HUES64 (cell line): ENCODE measurements at regions not wholly inside any gene's neighbourhood (a gene's known extent, or its start where the extent isn't known, plus 50 kb on each side); places are given as distances from the start of the nearest gene placed in this dataset.

ENCODE experiments used
- H3K27ac ChIP-seq: 2 replicates; pipeline ENCODE4 v1.7.0; 2013; ENCODE audit warnings: low read depth, low read length, inconsistent platforms
- H3K27me3 ChIP-seq: 2 replicates; pipeline ENCODE4 v1.6.1; 2013; ENCODE audit warnings: mild to moderate bottlenecking, low read length; ENCODE audit not compliant: insufficient read depth
- H3K36me3 ChIP-seq: 2 replicates; pipeline ENCODE4 v1.6.1; 2013; ENCODE audit warnings: mild to moderate bottlenecking, low read length; ENCODE audit not compliant: insufficient read depth
- H3K4me1 ChIP-seq: 2 replicates; pipeline ENCODE4 v1.6.1; 2013; ENCODE audit warnings: mild to moderate bottlenecking, low read length, moderate library complexity; ENCODE audit not compliant: insufficient read depth
- H3K4me3 ChIP-seq: 2 replicates; pipeline ENCODE4 v1.5.1; 2013; ENCODE audit warnings: mild to moderate bottlenecking, low read length, moderate library complexity
- H3K9ac ChIP-seq: 2 replicates; pipeline ENCODE4 v1.6.1; 2013; ENCODE audit warnings: mild to moderate bottlenecking, low read depth, low read length
- H3K9me3 ChIP-seq: 2 replicates; pipeline ENCODE4 v1.6.1; 2013; ENCODE audit warnings: low read depth, low read length; ENCODE audit not compliant: insufficient read depth
- WGBS: fragments of 150-250, 120-280 bp; methylation state at CpG from one replicate; pipeline ENCODE4 v1.1.7; 2013; ENCODE audit warnings: missing lambda C conversion rate; 5-methylcytosine and 5-hydroxymethylcytosine counted together

- Histone ChIP-seq H3K27me3 (no peaks in the 10 kb centered on the region), H3K9ac (no peak overlapping the region), H3K4me3 (no peak overlapping the region), H3K36me3 (no peaks in the 10 kb centered on the region), H3K9me3 (0 out of 2 replicates have a peak, but pooled peaks cover 3% of the 10 kb centered on the region), H3K27ac (no peak overlapping the region), H3K4me1 (peaks cover 19% of the 10 kb centered on the region; the same call in 1 of the 2 replicates)
- WGBS, result 93% methylated on average over 4 of the region's 6 CpGs
Observed at GRCh38 chr16:47778106-47778801, 317.1 kb downstream of the PHKB start.

- Histone ChIP-seq H3K4me3 (no peak overlapping the region), H3K27ac (no peak overlapping the region), H3K9me3 (0 out of 2 replicates have a peak, but pooled peaks cover 3% of the 10 kb centered on the region), H3K9ac (no peak overlapping the region), H3K36me3 (no peaks in the 10 kb centered on the region), H3K27me3 (no peaks in the 10 kb centered on the region), H3K4me1 (peaks cover 19% of the 10 kb centered on the region; the same call in 1 of the 2 replicates)
Observed at GRCh38 chr16:47777220-47777619, 316.1 kb downstream of the PHKB start.

DNA sequence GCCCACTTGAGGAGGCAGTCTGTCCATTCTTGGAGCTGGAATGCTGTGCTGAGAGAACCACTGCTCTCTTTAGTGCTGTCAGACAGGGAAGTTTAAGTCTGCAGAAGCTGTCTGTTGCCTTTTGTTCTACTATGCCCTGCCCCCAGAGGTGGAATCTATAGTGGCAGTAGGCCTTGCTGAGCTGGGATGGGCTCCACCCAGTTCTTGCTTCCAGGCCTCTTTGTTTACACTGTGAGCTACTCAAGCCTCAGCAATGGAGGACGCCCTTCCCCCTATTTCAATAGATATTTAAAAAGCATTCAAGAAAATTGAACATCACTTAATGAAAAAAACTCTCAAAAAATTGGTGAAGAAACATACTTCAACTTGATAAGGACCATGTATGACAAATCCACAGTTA, 313.5 kb downstream of the PHKB start:
- Histone ChIP-seq H3K36me3 (no peaks in the 10 kb centered on the region), H3K27ac (no peak overlapping the region), H3K4me1 (peaks cover 11% of the 10 kb centered on the region; the same call in 1 of the 2 replicates), H3K27me3 (no peaks in the 10 kb centered on the region), H3K9ac (no peak overlapping the region), H3K9me3 (0 out of 2 replicates have a peak, but pooled peaks cover 3% of the 10 kb centered on the region), H3K4me3 (no peak overlapping the region)
- 67% methylated on average over 1 of the region's 1 CpG for WGBS

DNA sequence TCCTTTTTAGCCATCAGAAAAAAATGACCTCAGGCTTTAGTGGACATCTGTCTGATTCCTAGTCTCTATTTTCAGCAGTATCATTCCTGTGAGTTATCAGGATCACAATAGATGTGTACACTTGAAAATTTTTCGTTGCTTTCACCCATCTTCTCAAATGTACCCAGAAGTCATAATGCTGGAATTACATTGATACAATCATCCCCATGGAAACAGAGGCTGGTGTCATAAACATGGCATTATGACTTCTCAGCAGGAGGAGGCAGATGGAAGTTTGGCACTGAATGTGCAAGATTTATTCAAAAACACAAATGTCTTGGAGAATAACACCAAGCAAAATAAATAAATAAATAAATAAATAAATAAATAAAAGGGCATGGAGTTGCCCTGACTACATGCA, 292.5 kb downstream of the PHKB start:
- no peaks in the 10 kb centered on the region for H3K27me3 ChIP-seq
- no peak overlapping the region for H3K4me3 ChIP-seq
- H3K9ac ChIP-seq, result no peak overlapping the region
- H3K27ac ChIP-seq, result no peak overlapping the region
- no peaks in the 10 kb centered on the region for H3K9me3 ChIP-seq
- H3K36me3 ChIP-seq, result no peaks in the 10 kb centered on the region
- 73% methylated on average over 1 of the region's 1 CpG for WGBS
- H3K4me1 ChIP-seq, result no peaks in the 10 kb centered on the region
